Esophagus squamous epithelium (tissue), 5 donors: ENCODE measurements at regions not wholly inside any gene's neighbourhood (a gene's known extent, or its start where the extent isn't known, plus 50 kb on each side); places are given as distances from the start of the nearest gene placed in this dataset.

ENCODE experiments used
- DNase-seq: peaks from one replicate; lab custom pipeline; 2025; lab: John Stamatoyannopoulos, UW
- H3K27ac ChIP-seq, 4 donors: fragments of 200-600 bp; sonication (generic); one replicate each; pipeline ENCODE4 v1.5.1; 2016 to 2019; ENCODE audit warnings: mild to moderate bottlenecking in 1 of 4
- H3K27me3 ChIP-seq, 4 donors: fragments of 200-600 bp; sonication (generic); 1 replicate in 3 of 4; 2 replicates in 1 of 4; pipeline versions ENCODE4 v1.5.1 to v1.6.0; 2017 to 2021; ENCODE audit warnings: antibody characterized with exemption in 1 of 4
- H3K36me3 ChIP-seq, 3 donors: fragments of 200-600 bp; sonication (generic); one replicate each; pipeline ENCODE4 v1.5.1; 2016 to 2019
- H3K4me1 ChIP-seq, 3 donors: fragments of 200-600 bp; sonication (generic); one replicate each; pipeline ENCODE4 v1.5.1; 2017 to 2019
- H3K4me3 ChIP-seq, 4 donors: fragments of 200-600 bp; sonication (generic); 1 replicate in 3 of 4; 2 replicates in 1 of 4; pipeline ENCODE4 v1.5.1; 2016 to 2019; ENCODE audit warnings: mild to moderate bottlenecking in 2 of 4, moderate library complexity in 1 of 4
- H3K9me3 ChIP-seq, 3 donors: fragments of 200-600 bp; sonication (generic); one replicate each; pipeline ENCODE4 v1.5.1; 2016 to 2019
- POLR2A ChIP-seq, 4 donors: fragments of 450-650 bp; IDR thresholded peaks; one replicate each; pipeline ENCODE4 v1.6.1; 2017; ENCODE audit warnings: antibody characterized with exemption in 4 of 4, mild to moderate bottlenecking in 4 of 4, moderate library complexity in 3 of 4
- WGBS, 2 donors: methylation state at CpG; one replicate each; pipeline ENCODE4 v1.1.5; 2018; 5-methylcytosine and 5-hydroxymethylcytosine counted together
- intact Hi-C: fragments of 100-400 bp; cut with DNase I; formaldehyde crosslinking; loops from one replicate; pipeline ENCODE4 v1.15.0; 2022
- TF ChIP-seq, protein P1 (sequence below), 6 experiments: fragments of 450-650 bp in 4 of 6; fragments of 200-600 bp in 2 of 6; sonication (generic) in 2 of 6; IDR thresholded peaks; one replicate each; pipeline ENCODE4 v1.5.1; 2016 to 2019; ENCODE audit warnings: antibody characterized with exemption in 6 of 6, mild to moderate bottlenecking in 4 of 6, moderate library complexity in 4 of 6
- donor health status: DM: yes; HTN: yes; CAD: no.

DNA sequence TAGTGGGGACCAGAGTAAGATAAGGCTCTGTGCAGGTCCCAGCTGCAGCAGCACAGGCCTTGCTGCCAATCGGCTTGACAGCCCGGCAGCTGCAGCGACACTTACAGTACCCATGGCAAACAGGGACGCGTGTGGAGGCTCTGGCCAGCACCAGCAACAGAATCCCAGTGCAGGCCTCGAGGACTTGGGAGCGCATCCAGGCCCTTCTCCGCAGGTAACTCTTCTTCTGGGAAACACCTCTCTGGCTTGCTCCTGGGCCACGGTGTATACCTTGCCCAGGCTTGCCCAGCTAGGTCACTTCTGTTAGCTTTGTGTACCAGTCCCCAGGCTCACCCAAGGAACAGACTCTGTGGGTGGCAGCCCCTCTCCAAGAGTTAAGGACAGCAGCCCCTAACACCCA is 126.7 kb downstream of the CTTN start:
- no peak for DNase-seq
- TF ChIP-seq POLR2A (IDR thresholded peaks at IDR 0.05), result no peak
- TF ChIP-seq, protein P1, sequence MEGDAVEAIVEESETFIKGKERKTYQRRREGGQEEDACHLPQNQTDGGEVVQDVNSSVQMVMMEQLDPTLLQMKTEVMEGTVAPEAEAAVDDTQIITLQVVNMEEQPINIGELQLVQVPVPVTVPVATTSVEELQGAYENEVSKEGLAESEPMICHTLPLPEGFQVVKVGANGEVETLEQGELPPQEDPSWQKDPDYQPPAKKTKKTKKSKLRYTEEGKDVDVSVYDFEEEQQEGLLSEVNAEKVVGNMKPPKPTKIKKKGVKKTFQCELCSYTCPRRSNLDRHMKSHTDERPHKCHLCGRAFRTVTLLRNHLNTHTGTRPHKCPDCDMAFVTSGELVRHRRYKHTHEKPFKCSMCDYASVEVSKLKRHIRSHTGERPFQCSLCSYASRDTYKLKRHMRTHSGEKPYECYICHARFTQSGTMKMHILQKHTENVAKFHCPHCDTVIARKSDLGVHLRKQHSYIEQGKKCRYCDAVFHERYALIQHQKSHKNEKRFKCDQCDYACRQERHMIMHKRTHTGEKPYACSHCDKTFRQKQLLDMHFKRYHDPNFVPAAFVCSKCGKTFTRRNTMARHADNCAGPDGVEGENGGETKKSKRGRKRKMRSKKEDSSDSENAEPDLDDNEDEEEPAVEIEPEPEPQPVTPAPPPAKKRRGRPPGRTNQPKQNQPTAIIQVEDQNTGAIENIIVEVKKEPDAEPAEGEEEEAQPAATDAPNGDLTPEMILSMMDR (IDR thresholded peaks at IDR 0.05), result no peak
- H3K36me3 ChIP-seq, result no peaks in the 10 kb centered on the region
- H3K9me3 ChIP-seq, result no peaks in the 10 kb centered on the region
- peaks cover 0 to 47% (median 0%) of the 10 kb centered on the region in 4 donors for H3K27me3 ChIP-seq
- WGBS, 2 donors, result 17 to 35% methylated on average over 7 to 8 of the region's 9 CpGs
- peaks cover 0 to 14% (median 3%) of the 10 kb centered on the region in 3 donors for H3K4me1 ChIP-seq
- no peak overlapping the region for H3K27ac ChIP-seq
- no peak overlapping the region for H3K4me3 ChIP-seq
- intact Hi-C loops, result no loop called here

DNA sequence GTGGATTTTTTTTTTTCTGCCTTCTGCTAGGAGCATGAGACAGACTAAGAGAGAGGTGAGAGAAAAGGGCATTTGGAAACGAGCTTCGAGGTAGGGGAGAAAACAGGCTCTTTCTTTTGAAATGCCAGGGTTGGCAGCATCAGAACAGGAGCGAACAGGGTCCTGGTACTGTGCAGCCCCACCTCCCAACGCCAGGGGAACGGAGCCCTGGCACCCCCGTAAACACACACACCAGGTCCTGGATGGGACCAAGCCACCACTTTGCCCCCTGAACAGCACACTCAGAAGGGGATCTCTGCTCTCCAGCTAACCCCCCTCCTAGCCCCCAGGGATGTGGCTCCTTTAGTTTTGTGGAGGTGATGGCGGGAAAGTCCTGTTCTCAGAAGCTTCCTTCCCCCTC is 127.1 kb downstream of the CTTN start:
- H3K27ac ChIP-seq, result no peak overlapping the region
- intact Hi-C loops, result no loop called here

DNA sequence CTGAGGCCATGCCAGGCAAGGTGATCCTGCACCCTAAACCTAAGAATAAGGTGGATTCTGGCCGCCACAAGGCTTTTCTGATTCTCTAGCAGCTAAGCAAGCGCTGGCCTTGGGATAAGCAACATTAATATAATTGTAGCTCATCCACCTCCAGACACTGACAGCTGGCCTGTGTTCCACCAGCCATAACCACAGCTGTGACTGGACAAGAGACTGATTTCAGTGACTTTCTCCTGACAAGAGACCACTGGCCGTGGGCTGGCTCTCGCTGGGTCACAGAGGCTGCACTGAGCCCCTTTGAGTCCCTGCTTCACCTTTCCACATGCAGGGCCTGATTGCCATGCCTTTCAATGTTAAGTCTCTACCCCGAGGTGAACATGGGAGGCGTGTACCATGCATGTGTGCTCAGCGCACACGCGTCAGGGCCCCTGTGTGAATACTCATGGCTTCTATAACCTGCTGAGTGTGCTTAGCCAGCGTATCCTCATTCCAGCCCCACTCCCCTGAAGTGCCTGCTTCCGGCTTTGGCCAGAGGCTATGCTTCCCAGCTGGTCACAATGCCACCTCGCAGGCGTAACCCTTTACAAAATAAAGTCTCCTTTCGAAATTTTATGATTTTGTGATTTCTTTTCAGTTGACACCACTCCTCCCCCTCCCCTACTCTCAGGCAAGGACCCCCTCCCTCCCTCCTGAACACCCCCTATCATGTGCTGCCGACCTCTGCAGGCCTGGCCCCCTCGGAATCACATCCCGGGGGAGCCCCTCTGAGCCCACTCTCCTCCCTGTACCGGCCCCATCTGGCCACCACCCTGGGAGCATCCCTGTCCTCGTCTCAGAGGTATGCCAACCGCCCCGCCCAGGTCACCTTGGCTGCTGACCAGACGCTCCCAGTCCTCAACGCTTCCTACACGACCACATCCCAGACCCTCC is 128.1 kb downstream of the CTTN start:
- Histone ChIP-seq H3K27ac (no peak overlapping the region), H3K27me3 (peaks cover 0 to 38% (median 0%) of the 10 kb centered on the region in 4 donors), H3K4me3 (no peak overlapping the region), H3K4me1 (peaks cover 0 to 14% (median 3%) of the 10 kb centered on the region in 3 donors), H3K36me3 (no peaks in the 10 kb centered on the region), H3K9me3 (no peaks in the 10 kb centered on the region)
- DNase-seq, result no peak
- TF ChIP-seq POLR2A (IDR thresholded peaks at IDR 0.05), result no peak
- TF ChIP-seq, protein P1 (IDR thresholded peaks at IDR 0.05), result no peak
- intact Hi-C loops, result no loop called here
- 81 to 84% methylated on average over 21 to 24 of the region's 24 CpGs for WGBS, 2 donors

More for the DNA sequence above, 127.1 kb downstream of the CTTN start:
- H3K4me3 ChIP-seq, result no peak overlapping the region
- 48 to 66% methylated on average over 5 to 7 of the region's 7 CpGs for WGBS, 2 donors
- no peaks in the 10 kb centered on the region for H3K36me3 ChIP-seq
- H3K27me3 ChIP-seq, result peaks cover 0 to 43% (median 0%) of the 10 kb centered on the region in 4 donors
- no peak for DNase-seq
- peaks cover 0 to 14% (median 3%) of the 10 kb centered on the region in 3 donors for H3K4me1 ChIP-seq
- no peaks in the 10 kb centered on the region for H3K9me3 ChIP-seq
- TF ChIP-seq, protein P1 (IDR thresholded peaks at IDR 0.05), result no peak
- no peak for TF ChIP-seq POLR2A (IDR thresholded peaks at IDR 0.05)

DNA sequence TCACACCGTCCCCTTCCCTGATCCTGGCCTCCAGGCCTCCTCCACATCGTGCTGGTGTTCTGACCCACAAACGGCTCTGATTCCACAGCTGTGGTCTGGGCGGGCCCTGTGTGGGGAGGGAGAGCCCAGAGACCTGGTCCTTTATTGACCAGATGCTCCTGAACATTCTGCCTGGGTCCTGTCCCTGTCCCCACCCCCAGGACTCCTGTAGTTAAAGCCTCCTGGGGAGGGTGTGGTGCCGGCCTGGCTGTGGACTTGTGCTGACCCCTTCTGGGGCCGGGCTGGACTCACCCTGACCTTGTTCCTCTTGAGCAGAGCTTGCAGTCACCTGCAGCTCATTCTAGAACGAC is 128.7 kb downstream of the CTTN start:
- peaks cover 0 to 14% (median 3%) of the 10 kb centered on the region in 3 donors for H3K4me1 ChIP-seq
- intact Hi-C loops, result no loop called here
- peaks cover 0 to 31% (median 0%) of the 10 kb centered on the region in 4 donors for H3K27me3 ChIP-seq
- no peaks in the 10 kb centered on the region for H3K9me3 ChIP-seq
- no peaks in the 10 kb centered on the region for H3K36me3 ChIP-seq
- H3K4me3 ChIP-seq, result no peak overlapping the region
- TF ChIP-seq, protein P1 (IDR thresholded peaks at IDR 0.05), result no peak
- no peak for TF ChIP-seq POLR2A (IDR thresholded peaks at IDR 0.05)
- WGBS, 2 donors, result 77 to 83% methylated on average over 1 to 5 of the region's 7 CpGs
- DNase-seq, result no peak
- no peak overlapping the region for H3K27ac ChIP-seq

DNA sequence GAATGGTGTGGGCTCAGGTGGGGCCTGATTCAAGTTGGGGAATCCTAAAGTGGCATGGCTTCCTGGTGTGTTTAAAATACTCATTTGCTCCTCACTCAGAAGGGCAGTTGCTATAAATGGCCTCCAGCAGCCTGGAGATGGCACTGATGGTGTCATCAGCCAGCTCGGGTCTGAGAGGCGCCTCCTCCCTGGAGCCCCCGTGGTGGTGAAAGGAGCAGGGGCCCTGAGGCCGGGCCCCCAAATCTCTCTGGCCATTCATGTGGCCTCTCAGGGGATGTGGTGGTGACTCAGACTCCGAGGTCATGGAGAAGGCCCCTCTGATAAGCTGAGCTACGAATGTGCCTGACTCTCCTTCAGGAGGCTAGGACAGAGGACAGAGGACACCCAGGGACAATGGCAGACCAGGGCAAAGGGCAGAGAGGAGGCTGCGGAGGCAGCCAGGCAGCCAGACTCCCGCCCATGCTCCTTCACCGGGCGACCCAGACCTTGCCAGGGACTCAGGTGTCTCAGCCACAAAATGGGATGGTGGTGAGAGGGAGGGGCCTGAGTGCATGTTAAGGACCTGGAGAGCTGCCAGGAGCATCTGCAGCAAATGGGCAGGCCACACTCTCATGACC is 129.2 kb downstream of the CTTN start:
- Histone ChIP-seq H3K36me3 (no peaks in the 10 kb centered on the region), H3K4me1 (peaks cover 0 to 14% (median 3%) of the 10 kb centered on the region in 3 donors), H3K9me3 (no peaks in the 10 kb centered on the region), H3K27me3 (peaks cover 0 to 26% (median 0%) of the 10 kb centered on the region in 4 donors), H3K27ac (no peak overlapping the region), H3K4me3 (no peak overlapping the region)
- WGBS, 2 donors, result 60 to 80% methylated on average over 1 of the region's 10 CpGs
- TF ChIP-seq, protein P1 (IDR thresholded peaks at IDR 0.05), result no peak
- TF ChIP-seq POLR2A (IDR thresholded peaks at IDR 0.05), result no peak
- intact Hi-C loops, result no loop called here
- DNase-seq, result no peak
